HL-60 (cell line): ENCODE measurements at regions not wholly inside any gene's neighbourhood (a gene's known extent, or its start where the extent isn't known, plus 50 kb on each side); places are given as distances from the start of the nearest gene placed in this dataset.

Experiments used
- DNase-seq, 2 experiments: peaks; one replicate each; pipeline ENCODE4 v3.0.0-alpha.2; 2010 to 2020; ENCODE audit warnings: low read depth in 1 of 2, low spot score in 1 of 2
- H3K27ac ChIP-seq: fragments of 250-450 bp; sonication (Bioruptor Pico); replicated peaks from 2 replicates; pipeline ENCODE4 v1.5.1; 2020; ENCODE audit warnings: mild to moderate bottlenecking, moderate library complexity
- H3K27me3 ChIP-seq: fragments of 250-450 bp; sonication (Bioruptor Pico); 2 replicates; pipeline ENCODE4 v1.5.1; 2021; ENCODE audit warnings: mild to moderate bottlenecking, moderate library complexity; ENCODE audit not compliant: insufficient read depth, poor library complexity, severe bottlenecking
- H3K4me3 ChIP-seq: replicated peaks from 2 replicates; pipeline ENCODE4 v1.5.1; 2011; ENCODE audit warnings: mild to moderate bottlenecking, control low read depth, low read length; ENCODE audit not compliant: insufficient read depth
- GABPA ChIP-seq: IDR thresholded peaks from 2 replicates; pipeline ENCODE4 v1.6.1; 2012; ENCODE audit warnings: low read depth
- POLR2AphosphoS5 ChIP-seq: IDR thresholded peaks from 2 replicates; pipeline ENCODE4 v1.6.1; 2012; ENCODE audit warnings: low read depth
- SPI1 ChIP-seq: IDR thresholded peaks from 2 replicates; pipeline ENCODE4 v1.6.1; 2012; ENCODE audit warnings: low read depth, mild to moderate bottlenecking, borderline replicate concordance
- TF ChIP-seq, protein P1 (sequence below): IDR thresholded peaks from 2 replicates; pipeline ENCODE4 v1.6.1; 2012; ENCODE audit warnings: low read depth; ENCODE audit not compliant: insufficient replicate concordance
- TF ChIP-seq, protein P2 (sequence below): IDR thresholded peaks from one replicate; pipeline ENCODE4 v1.5.1; 2011; ENCODE audit warnings: low read length, control low read depth, inconsistent platforms; ENCODE audit not compliant: insufficient read depth

DNA sequence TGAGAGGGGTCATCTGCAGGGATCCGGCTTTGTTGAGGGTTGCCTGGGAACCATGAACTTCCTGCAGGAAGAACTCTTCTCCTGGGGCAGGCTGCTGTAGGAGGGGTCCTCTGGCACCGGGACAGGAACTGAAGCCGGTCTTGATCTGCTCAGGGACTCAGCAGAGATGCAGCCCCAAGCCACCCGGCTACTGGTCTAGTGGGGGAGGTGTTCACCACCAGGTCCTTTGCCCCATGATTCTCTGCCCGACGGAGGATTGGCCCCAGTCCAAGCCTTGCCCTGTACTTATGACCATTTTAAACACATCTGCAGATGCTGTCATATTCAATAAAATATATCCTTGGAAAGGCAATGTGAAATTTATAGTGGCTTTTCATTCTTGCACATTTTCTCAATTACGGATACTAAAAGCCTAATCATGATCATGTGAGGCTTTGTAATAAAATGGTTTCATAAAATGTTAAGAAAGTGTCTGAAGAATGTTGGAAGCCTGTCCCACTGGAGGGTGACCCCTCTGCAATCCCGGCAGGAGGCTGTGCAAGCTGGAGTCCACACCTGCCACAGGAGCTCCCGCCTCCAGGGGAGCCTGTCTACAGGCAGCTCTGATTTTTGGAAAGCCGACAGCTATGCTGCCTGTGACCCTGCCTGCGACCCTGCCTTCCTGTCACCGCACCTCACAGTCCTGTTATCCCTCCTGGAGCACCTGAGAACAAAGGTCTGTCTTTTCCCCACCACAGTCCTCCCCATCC is 98.8 kb upstream of the TAF1B start:
- peaks cover 2% of the 10 kb centered on the region for H3K27me3 ChIP-seq
- H3K27ac ChIP-seq: no peak overlapping the region
- no peak overlapping the region for H3K4me3 ChIP-seq
- no peak for DNase-seq
- no peak for TF ChIP-seq POLR2AphosphoS5
- TF ChIP-seq, protein P1, sequence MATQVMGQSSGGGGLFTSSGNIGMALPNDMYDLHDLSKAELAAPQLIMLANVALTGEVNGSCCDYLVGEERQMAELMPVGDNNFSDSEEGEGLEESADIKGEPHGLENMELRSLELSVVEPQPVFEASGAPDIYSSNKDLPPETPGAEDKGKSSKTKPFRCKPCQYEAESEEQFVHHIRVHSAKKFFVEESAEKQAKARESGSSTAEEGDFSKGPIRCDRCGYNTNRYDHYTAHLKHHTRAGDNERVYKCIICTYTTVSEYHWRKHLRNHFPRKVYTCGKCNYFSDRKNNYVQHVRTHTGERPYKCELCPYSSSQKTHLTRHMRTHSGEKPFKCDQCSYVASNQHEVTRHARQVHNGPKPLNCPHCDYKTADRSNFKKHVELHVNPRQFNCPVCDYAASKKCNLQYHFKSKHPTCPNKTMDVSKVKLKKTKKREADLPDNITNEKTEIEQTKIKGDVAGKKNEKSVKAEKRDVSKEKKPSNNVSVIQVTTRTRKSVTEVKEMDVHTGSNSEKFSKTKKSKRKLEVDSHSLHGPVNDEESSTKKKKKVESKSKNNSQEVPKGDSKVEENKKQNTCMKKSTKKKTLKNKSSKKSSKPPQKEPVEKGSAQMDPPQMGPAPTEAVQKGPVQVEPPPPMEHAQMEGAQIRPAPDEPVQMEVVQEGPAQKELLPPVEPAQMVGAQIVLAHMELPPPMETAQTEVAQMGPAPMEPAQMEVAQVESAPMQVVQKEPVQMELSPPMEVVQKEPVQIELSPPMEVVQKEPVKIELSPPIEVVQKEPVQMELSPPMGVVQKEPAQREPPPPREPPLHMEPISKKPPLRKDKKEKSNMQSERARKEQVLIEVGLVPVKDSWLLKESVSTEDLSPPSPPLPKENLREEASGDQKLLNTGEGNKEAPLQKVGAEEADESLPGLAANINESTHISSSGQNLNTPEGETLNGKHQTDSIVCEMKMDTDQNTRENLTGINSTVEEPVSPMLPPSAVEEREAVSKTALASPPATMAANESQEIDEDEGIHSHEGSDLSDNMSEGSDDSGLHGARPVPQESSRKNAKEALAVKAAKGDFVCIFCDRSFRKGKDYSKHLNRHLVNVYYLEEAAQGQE: no peak
- TF ChIP-seq SPI1: no peak
- TF ChIP-seq GABPA: no peak
- TF ChIP-seq, protein P2, sequence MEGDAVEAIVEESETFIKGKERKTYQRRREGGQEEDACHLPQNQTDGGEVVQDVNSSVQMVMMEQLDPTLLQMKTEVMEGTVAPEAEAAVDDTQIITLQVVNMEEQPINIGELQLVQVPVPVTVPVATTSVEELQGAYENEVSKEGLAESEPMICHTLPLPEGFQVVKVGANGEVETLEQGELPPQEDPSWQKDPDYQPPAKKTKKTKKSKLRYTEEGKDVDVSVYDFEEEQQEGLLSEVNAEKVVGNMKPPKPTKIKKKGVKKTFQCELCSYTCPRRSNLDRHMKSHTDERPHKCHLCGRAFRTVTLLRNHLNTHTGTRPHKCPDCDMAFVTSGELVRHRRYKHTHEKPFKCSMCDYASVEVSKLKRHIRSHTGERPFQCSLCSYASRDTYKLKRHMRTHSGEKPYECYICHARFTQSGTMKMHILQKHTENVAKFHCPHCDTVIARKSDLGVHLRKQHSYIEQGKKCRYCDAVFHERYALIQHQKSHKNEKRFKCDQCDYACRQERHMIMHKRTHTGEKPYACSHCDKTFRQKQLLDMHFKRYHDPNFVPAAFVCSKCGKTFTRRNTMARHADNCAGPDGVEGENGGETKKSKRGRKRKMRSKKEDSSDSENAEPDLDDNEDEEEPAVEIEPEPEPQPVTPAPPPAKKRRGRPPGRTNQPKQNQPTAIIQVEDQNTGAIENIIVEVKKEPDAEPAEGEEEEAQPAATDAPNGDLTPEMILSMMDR: no peak

DNA sequence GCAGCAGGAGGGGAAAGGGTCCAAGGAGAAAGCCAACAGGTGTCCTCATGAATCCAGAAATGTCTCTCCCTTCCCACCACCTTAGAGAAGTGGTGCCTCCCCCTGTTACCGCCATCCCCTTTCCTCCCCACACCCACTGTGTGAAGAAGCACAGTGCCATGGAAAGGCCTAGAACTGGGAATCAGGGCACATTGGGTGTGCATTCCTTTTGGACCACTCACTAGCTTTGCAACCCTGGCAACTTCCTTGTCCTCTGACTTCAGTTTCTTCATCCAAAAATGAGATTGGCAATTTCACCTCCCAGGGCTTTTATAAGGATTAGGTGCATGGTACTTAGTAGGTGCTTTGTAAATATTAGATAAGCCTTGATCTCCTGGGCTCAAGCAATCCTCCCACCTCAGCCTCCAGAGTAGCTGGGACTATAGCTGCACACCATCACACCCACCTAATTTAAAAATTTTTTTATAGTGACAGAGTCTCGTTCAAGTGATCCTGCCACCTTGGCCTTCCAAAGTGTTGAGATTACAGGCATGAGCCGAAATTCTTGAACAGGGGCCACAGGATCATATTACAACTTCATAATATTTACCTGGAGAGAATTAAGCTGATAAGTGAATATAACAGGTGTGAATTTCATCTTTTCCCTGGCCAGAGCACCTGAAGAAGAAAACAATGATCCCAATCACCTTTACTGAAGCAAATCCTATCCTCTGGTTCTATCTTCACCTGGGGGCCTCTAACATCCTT is 97.9 kb upstream of the TAF1B start:
- no peak overlapping the region for H3K27ac ChIP-seq
- TF ChIP-seq, protein P1: no peak
- TF ChIP-seq, protein P2: no peak
- TF ChIP-seq SPI1 (no peak), POLR2AphosphoS5 (no peak), GABPA (no peak)

DNA sequence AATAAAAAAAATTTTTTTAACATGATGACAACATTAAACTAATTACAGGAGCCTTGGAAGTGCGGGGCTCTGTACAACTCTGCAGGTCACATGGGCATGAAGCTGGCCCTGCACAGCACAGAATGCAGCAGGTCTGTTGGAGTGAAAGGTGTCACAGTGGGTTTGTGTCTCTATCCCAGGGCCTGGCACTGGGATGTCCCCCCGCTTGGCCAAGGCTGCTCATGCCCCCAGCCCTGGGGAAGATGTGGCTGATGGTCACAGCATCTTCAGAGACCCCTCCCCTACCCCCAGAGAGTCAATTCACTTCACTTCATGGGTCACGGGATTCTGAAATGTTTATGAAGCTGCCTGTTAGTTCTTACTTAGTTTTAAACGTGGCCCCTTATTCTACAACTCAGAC is 95.9 kb upstream of the TAF1B start:
- DNase-seq: no peak
- no peak for TF ChIP-seq SPI1
- TF ChIP-seq, protein P1: no peak
- no peak for TF ChIP-seq POLR2AphosphoS5
- TF ChIP-seq, protein P2: no peak
- TF ChIP-seq GABPA: no peak
- Histone ChIP-seq H3K4me3 (no peak overlapping the region), H3K27ac (no peak overlapping the region), H3K27me3 (no peaks in the 10 kb centered on the region)

More for the DNA sequence above, 97.9 kb upstream of the TAF1B start:
- DNase-seq: no peak
- no peak overlapping the region for H3K4me3 ChIP-seq
- no peaks in the 10 kb centered on the region for H3K27me3 ChIP-seq
